ENCODE measurements at regions not wholly inside any gene's neighbourhood (a gene's known extent, or its start where the extent isn't known, plus 50 kb on each side); places are given as distances from the start of the nearest gene placed in this dataset.
"Not testable (repeated sequence)": the region's sequence is repeated elsewhere in the genome, so short reads cannot be mapped to it uniquely, and the experiment has no call there.

- Histone ChIP-seq H3K36me3 (ENCODE audit: control insufficient read depth, insufficient read depth, low read length) (no peaks in the 10 kb centered on the region), H3K4me3 (ENCODE audit: low read depth, low read length) (no peak overlapping the region), H3K9ac (ENCODE audit: low read length) (no peak overlapping the region), H3K27me3 (ENCODE audit: control insufficient read depth, insufficient read depth, low read length) (no peaks in the 10 kb centered on the region), H3K27ac (ENCODE audit: low read depth, low read length) (no peak overlapping the region), H3K9me3 (ENCODE audit: control insufficient read depth, insufficient read depth, low read depth, low read length) (no peaks in the 10 kb centered on the region), H3K4me1 (ENCODE audit: control insufficient read depth, insufficient read depth, low read length) (no peaks in the 10 kb centered on the region)
Observed at GRCh38 chr6:140653972-140654371, 1279.5 kb upstream of the CITED2 start.

GRCh38 chr6:140653506-140653905 lies 1279.1 kb upstream of the CITED2 start:
- Histone ChIP-seq H3K4me1 (ENCODE audit: control insufficient read depth, insufficient read depth, low read length) (no peaks in the 10 kb centered on the region), H3K9me3 (ENCODE audit: control insufficient read depth, insufficient read depth, low read depth, low read length) (no peaks in the 10 kb centered on the region), H3K36me3 (ENCODE audit: control insufficient read depth, insufficient read depth, low read length) (no peaks in the 10 kb centered on the region), H3K4me3 (ENCODE audit: low read depth, low read length) (no peak overlapping the region), H3K27me3 (ENCODE audit: control insufficient read depth, insufficient read depth, low read length) (no peaks in the 10 kb centered on the region), H3K27ac (ENCODE audit: low read depth, low read length) (no peak overlapping the region), H3K9ac (ENCODE audit: low read length) (no peak overlapping the region)

- peaks cover 27% of the 10 kb centered on the region for H3K9me3 ChIP-seq (ENCODE audit: control insufficient read depth, insufficient read depth, low read depth, low read length)
- H3K27me3 ChIP-seq (ENCODE audit: control insufficient read depth, insufficient read depth, low read length); H3K36me3 ChIP-seq (ENCODE audit: control insufficient read depth, insufficient read depth, low read length); H3K9ac ChIP-seq (ENCODE audit: low read length); H3K27ac ChIP-seq (ENCODE audit: low read depth, low read length); H3K4me3 ChIP-seq (ENCODE audit: low read depth, low read length); H3K4me1 ChIP-seq (ENCODE audit: control insufficient read depth, insufficient read depth, low read length): not testable (repeated sequence)
Observed at GRCh38 chr6:140649502-140649901, 1275.1 kb upstream of the CITED2 start.

GRCh38 chr6:140647322-140647721 lies 1272.9 kb upstream of the CITED2 start:
- H3K4me3 ChIP-seq (ENCODE audit: low read depth, low read length); H3K27ac ChIP-seq (ENCODE audit: low read depth, low read length); H3K9ac ChIP-seq (ENCODE audit: low read length); H3K27me3 ChIP-seq (ENCODE audit: control insufficient read depth, insufficient read depth, low read length); H3K4me1 ChIP-seq (ENCODE audit: control insufficient read depth, insufficient read depth, low read length); H3K36me3 ChIP-seq (ENCODE audit: control insufficient read depth, insufficient read depth, low read length): not testable (repeated sequence)
- peaks cover 43% of the 10 kb centered on the region for H3K9me3 ChIP-seq (ENCODE audit: control insufficient read depth, insufficient read depth, low read depth, low read length)

- H3K4me3 ChIP-seq (ENCODE audit: low read depth, low read length), result no peak overlapping the region
- H3K9me3 ChIP-seq (ENCODE audit: control insufficient read depth, insufficient read depth, low read depth, low read length), result peaks cover 45% of the 10 kb centered on the region
- no peak overlapping the region for H3K9ac ChIP-seq (ENCODE audit: low read length)
- no peak overlapping the region for H3K27ac ChIP-seq (ENCODE audit: low read depth, low read length)
- H3K27me3 ChIP-seq (ENCODE audit: control insufficient read depth, insufficient read depth, low read length), result no peaks in the 10 kb centered on the region
- no peaks in the 10 kb centered on the region for H3K36me3 ChIP-seq (ENCODE audit: control insufficient read depth, insufficient read depth, low read length)
- no peaks in the 10 kb centered on the region for H3K4me1 ChIP-seq (ENCODE audit: control insufficient read depth, insufficient read depth, low read length)
Observed at GRCh38 chr6:140644017-140644416, 1269.6 kb upstream of the CITED2 start.

GRCh38 chr6:140641412-140641811 lies 1267.0 kb upstream of the CITED2 start:
- H3K9me3 ChIP-seq (ENCODE audit: control insufficient read depth, insufficient read depth, low read depth, low read length), result peaks cover 31% of the 10 kb centered on the region; the same call in 1 of the 2 replicates
- H3K27me3 ChIP-seq (ENCODE audit: control insufficient read depth, insufficient read depth, low read length), result no peaks in the 10 kb centered on the region
- no peak overlapping the region for H3K27ac ChIP-seq (ENCODE audit: low read depth, low read length)
- H3K4me1 ChIP-seq (ENCODE audit: control insufficient read depth, insufficient read depth, low read length), result peaks cover 6% of the 10 kb centered on the region; the same call in 1 of the 2 replicates
- no peak overlapping the region for H3K9ac ChIP-seq (ENCODE audit: low read length)
- H3K4me3 ChIP-seq (ENCODE audit: low read depth, low read length), result no peak overlapping the region
- no peaks in the 10 kb centered on the region for H3K36me3 ChIP-seq (ENCODE audit: control insufficient read depth, insufficient read depth, low read length)

GRCh38 chr6:140636908-140637402 lies 1262.5 kb upstream of the CITED2 start:
- Histone ChIP-seq H3K9ac (ENCODE audit: low read length) (no peak overlapping the region), H3K4me3 (ENCODE audit: low read depth, low read length) (no peak overlapping the region), H3K9me3 (ENCODE audit: control insufficient read depth, insufficient read depth, low read depth, low read length) (0 out of 2 replicates have a peak, but pooled peaks cover 2% of the 10 kb centered on the region), H3K4me1 (ENCODE audit: control insufficient read depth, insufficient read depth, low read length) (peaks cover 11% of the 10 kb centered on the region; the same call in 1 of the 2 replicates), H3K27ac (ENCODE audit: low read depth, low read length) (no peak overlapping the region), H3K36me3 (ENCODE audit: control insufficient read depth, insufficient read depth, low read length) (no peaks in the 10 kb centered on the region), H3K27me3 (ENCODE audit: control insufficient read depth, insufficient read depth, low read length) (no peaks in the 10 kb centered on the region)

- H3K4me3 ChIP-seq (ENCODE audit: low read depth, low read length), result no peak overlapping the region
- H3K9me3 ChIP-seq (ENCODE audit: control insufficient read depth, insufficient read depth, low read depth, low read length), result 0 out of 2 replicates have a peak, but pooled peaks cover 2% of the 10 kb centered on the region
Observed at GRCh38 chr6:140636271-140636907, 1261.9 kb upstream of the CITED2 start.

GRCh38 chr6:140627002-140627401 lies 1252.6 kb upstream of the CITED2 start:
- Histone ChIP-seq H3K4me3 (ENCODE audit: low read depth, low read length) (no peak overlapping the region), H3K36me3 (ENCODE audit: control insufficient read depth, insufficient read depth, low read length) (no peaks in the 10 kb centered on the region), H3K4me1 (ENCODE audit: control insufficient read depth, insufficient read depth, low read length) (no peaks in the 10 kb centered on the region), H3K27me3 (ENCODE audit: control insufficient read depth, insufficient read depth, low read length) (no peaks in the 10 kb centered on the region), H3K9ac (ENCODE audit: low read length) (no peak overlapping the region), H3K27ac (ENCODE audit: low read depth, low read length) (no peak overlapping the region), H3K9me3 (ENCODE audit: control insufficient read depth, insufficient read depth, low read depth, low read length) (peaks cover 35% of the 10 kb centered on the region)

More at GRCh38 chr6:140636271-140636907, 1261.9 kb upstream of the CITED2 start:
- peaks cover 11% of the 10 kb centered on the region; the same call in 1 of the 2 replicates for H3K4me1 ChIP-seq (ENCODE audit: control insufficient read depth, insufficient read depth, low read length)
- no peak overlapping the region for H3K27ac ChIP-seq (ENCODE audit: low read depth, low read length)
- no peaks in the 10 kb centered on the region for H3K36me3 ChIP-seq (ENCODE audit: control insufficient read depth, insufficient read depth, low read length)
- H3K27me3 ChIP-seq (ENCODE audit: control insufficient read depth, insufficient read depth, low read length), result no peaks in the 10 kb centered on the region
- no peak overlapping the region for H3K9ac ChIP-seq (ENCODE audit: low read length)

- H3K4me1 ChIP-seq (ENCODE audit: control insufficient read depth, insufficient read depth, low read length), result no peaks in the 10 kb centered on the region
- H3K9ac ChIP-seq (ENCODE audit: low read length), result no peak overlapping the region
- no peak overlapping the region for H3K4me3 ChIP-seq (ENCODE audit: low read depth, low read length)
- no peaks in the 10 kb centered on the region for H3K36me3 ChIP-seq (ENCODE audit: control insufficient read depth, insufficient read depth, low read length)
- peaks cover 30% of the 10 kb centered on the region for H3K9me3 ChIP-seq (ENCODE audit: control insufficient read depth, insufficient read depth, low read depth, low read length)
- no peaks in the 10 kb centered on the region for H3K27me3 ChIP-seq (ENCODE audit: control insufficient read depth, insufficient read depth, low read length)
- H3K27ac ChIP-seq (ENCODE audit: low read depth, low read length), result no peak overlapping the region
Observed at GRCh38 chr6:140623498-140623897, 1249.0 kb upstream of the CITED2 start.

- no peaks in the 10 kb centered on the region for H3K36me3 ChIP-seq (ENCODE audit: control insufficient read depth, insufficient read depth, low read length)
- H3K27ac ChIP-seq (ENCODE audit: low read depth, low read length), result no peak overlapping the region
- H3K4me3 ChIP-seq (ENCODE audit: low read depth, low read length), result no peak overlapping the region
- no peaks in the 10 kb centered on the region for H3K27me3 ChIP-seq (ENCODE audit: control insufficient read depth, insufficient read depth, low read length)
- H3K9me3 ChIP-seq (ENCODE audit: control insufficient read depth, insufficient read depth, low read depth, low read length), result peaks cover 3% of the 10 kb centered on the region
- H3K9ac ChIP-seq (ENCODE audit: low read length), result no peak overlapping the region
- H3K4me1 ChIP-seq (ENCODE audit: control insufficient read depth, insufficient read depth, low read length), result no peaks in the 10 kb centered on the region
Observed at GRCh38 chr6:140620496-140620895, 1246.0 kb upstream of the CITED2 start.
